AG04449 (cell line): ENCODE measurements at regions not wholly inside any gene's neighbourhood (a gene's known extent, or its start where the extent isn't known, plus 50 kb on each side); places are given as distances from the start of the nearest gene placed in this dataset.

Source experiments
- CTCF ChIA-PET: fragments of 350-600 bp; formaldehyde crosslinking; extraction: SDS; loops from one replicate; lab custom pipeline; 2021; ENCODE audit warnings: antibody characterized with exemption; lab: Yijun Ruan, JAX
- POLR2A ChIA-PET: fragments of 400-600, 350-600 bp; formaldehyde crosslinking; extraction: SDS; loops from one replicate; lab custom pipeline; 2020; ENCODE audit warnings: antibody characterized with exemption, inconsistent platforms; lab: Yijun Ruan, JAX
- DNase-seq: peaks from one replicate; pipeline ENCODE4 v3.0.0-alpha.2; 2010; ENCODE audit warnings: low read depth, low spot score
- H3K4me3 ChIP-seq: 2 replicates; pipeline ENCODE4 v1.5.1; 2011; ENCODE audit warnings: low read depth, mild to moderate bottlenecking, control low read depth, low read length
- CTCF ChIP-seq: IDR thresholded peaks from one replicate; pipeline ENCODE4 v1.5.1; 2011; ENCODE audit warnings: mild to moderate bottlenecking, moderate library complexity, low read length, control low read depth, inconsistent platforms; ENCODE audit not compliant: insufficient read depth; ENCODE audit errors: missing control alignments

- ChIA-PET POLR2A (no interaction called here), CTCF (interaction anchor here (0.6 to 1.2 kb wide), 2 partner anchors 16 to 141 kb away, joined by 3 read pairs; no protein-coding TSS in a partner anchor)
- no peak for DNase-seq
- H3K4me3 ChIP-seq, result no peak overlapping the region
- TF ChIP-seq CTCF, result no peak
Observed at GRCh38 chr18:56173542-56174220, 464.7 kb downstream of the TXNL1 start.

DNA sequence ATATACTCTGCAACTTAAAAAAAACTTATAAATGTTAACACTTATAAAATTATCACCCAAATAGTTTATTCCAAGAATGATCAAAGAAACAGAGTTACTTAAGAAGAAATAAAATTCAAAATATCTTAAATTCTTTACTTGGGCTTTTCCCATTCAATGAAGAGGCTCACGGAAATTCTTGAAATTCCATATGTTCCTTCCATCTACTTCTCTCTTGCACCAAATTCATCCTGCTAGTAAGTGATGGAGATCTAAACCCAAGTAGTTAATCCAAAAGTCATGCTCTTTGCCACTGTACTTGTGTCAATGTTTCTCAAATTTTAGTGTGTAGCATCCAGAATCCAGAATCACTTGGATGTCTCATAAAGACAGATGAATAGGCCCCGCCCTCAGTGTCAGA, 465.9 kb downstream of the TXNL1 start:
- TF ChIP-seq CTCF, result no peak
- H3K4me3 ChIP-seq, result no peak overlapping the region
- no peak for DNase-seq
- ChIA-PET POLR2A (no interaction called here), CTCF (interaction anchor here (1.2 kb wide), 1 partner anchor 15 kb away, joined by 3 read pairs; no protein-coding TSS in a partner anchor)

GRCh38 chr18:56171848-56172247, 466.5 kb downstream of the TXNL1 start:
- ChIA-PET CTCF (no interaction called here), POLR2A (no interaction called here)
- DNase-seq, result no peak
- H3K4me3 ChIP-seq, result no peak overlapping the region
- no peak for TF ChIP-seq CTCF

GRCh38 chr18:56168049-56168781, 470.2 kb downstream of the TXNL1 start:
- ChIA-PET CTCF (interaction anchor here (0.9 to 1.9 kb wide), 2 partner anchors 14 to 307 kb away, joined by 3 to 5 read pairs; no protein-coding TSS in a partner anchor), POLR2A (interaction anchor here (0.9 to 1.0 kb wide), 4 partner anchors 19 to 170 kb away, joined by 3 to 5 read pairs (median 4); no protein-coding TSS in a partner anchor)
- no peak for TF ChIP-seq CTCF
- H3K4me3 ChIP-seq, result no peak overlapping the region; the same call in 1 of the 2 replicates
- DNase-seq, result peak; percentile 71

GRCh38 chr18:56167366-56167765, 471.0 kb downstream of the TXNL1 start:
- DNase-seq, result no peak
- no peak for TF ChIP-seq CTCF
- POLR2A ChIA-PET, result no interaction called here
- H3K4me3 ChIP-seq, result no peak overlapping the region
- CTCF ChIA-PET, result interaction anchor here (1.3 kb wide), 1 partner anchor 409 kb away, joined by 3 read pairs; no protein-coding TSS in a partner anchor

- ChIA-PET POLR2A (no interaction called here), CTCF (interaction anchor here (1.3 kb wide), 1 partner anchor 410 kb away, joined by 3 read pairs; no protein-coding TSS in a partner anchor)
- no peak for DNase-seq
- TF ChIP-seq CTCF, result no peak
- no peak overlapping the region for H3K4me3 ChIP-seq
Observed at GRCh38 chr18:56166914-56167313, 471.5 kb downstream of the TXNL1 start.
